NT2/D1 (cell line): ENCODE measurements at regions not wholly inside any gene's neighbourhood (a gene's known extent, or its start where the extent isn't known, plus 50 kb on each side); places are given as distances from the start of the nearest gene placed in this dataset.

Source experiments
- DNase-seq: peaks from one replicate; pipeline ENCODE4 v3.0.0-alpha.2; 2011; ENCODE audit warnings: low read depth, low spot score
- H3K27me3 ChIP-seq: 2 replicates; pipeline ENCODE4 v1.6.0; 2011; ENCODE audit warnings: mild to moderate bottlenecking; ENCODE audit not compliant: insufficient read length, insufficient read depth
- H3K36me3 ChIP-seq: 2 replicates; pipeline ENCODE4 v1.6.1; 2011; ENCODE audit warnings: mild to moderate bottlenecking, low read length, mixed read lengths; ENCODE audit not compliant: insufficient read depth, insufficient read length
- H3K4me1 ChIP-seq: 2 replicates; pipeline ENCODE4 v1.5.1; 2011; ENCODE audit not compliant: insufficient read depth, insufficient read length
- H3K4me3 ChIP-seq: 2 replicates; pipeline ENCODE4 v1.5.1; 2011; ENCODE audit warnings: low read depth; ENCODE audit not compliant: insufficient read length
- H3K9ac ChIP-seq: 2 replicates; pipeline ENCODE4 v1.6.0; 2011; ENCODE audit warnings: low read depth; ENCODE audit not compliant: insufficient read length
- H3K9me3 ChIP-seq: 2 replicates; pipeline ENCODE4 v1.5.1; 2011; ENCODE audit warnings: mild to moderate bottlenecking, low read length; ENCODE audit not compliant: insufficient read depth
- SUZ12 ChIP-seq: IDR thresholded peaks from 2 replicates; pipeline ENCODE4 v1.6.1; 2011; ENCODE audit not compliant: insufficient read length, insufficient read depth; ENCODE audit errors: extremely low read depth
- YY1 ChIP-seq: IDR thresholded peaks from 2 replicates; pipeline ENCODE4 v1.6.1; 2011; ENCODE audit not compliant: insufficient read length, insufficient read depth
- ZNF274 ChIP-seq: IDR thresholded peaks from 2 replicates; pipeline ENCODE4 v1.6.1; 2011; ENCODE audit warnings: mild to moderate bottlenecking, low read depth, low read length

GRCh38 chr3:182683858-182684257 lies 109.4 kb upstream of the ATP11B start:
- peaks cover 11% of the 10 kb centered on the region for H3K27me3 ChIP-seq
- H3K36me3 ChIP-seq, result no peaks in the 10 kb centered on the region
- no peaks in the 10 kb centered on the region for H3K4me1 ChIP-seq
- no peak overlapping the region for H3K4me3 ChIP-seq
- H3K9me3 ChIP-seq, result no peaks in the 10 kb centered on the region
- no peak overlapping the region for H3K9ac ChIP-seq
- TF ChIP-seq SUZ12 (no peak), ZNF274 (no peak), YY1 (no peak)
- no peak for DNase-seq

GRCh38 chr3:182686033-182686886 lies 107.0 kb upstream of the ATP11B start:
- Histone ChIP-seq H3K4me3 (no peak overlapping the region), H3K9me3 (no peaks in the 10 kb centered on the region), H3K4me1 (no peaks in the 10 kb centered on the region), H3K27me3 (peaks cover 7% of the 10 kb centered on the region), H3K36me3 (no peaks in the 10 kb centered on the region), H3K9ac (no peak overlapping the region)
- TF ChIP-seq YY1 (no peak), ZNF274 (no peak), SUZ12 (no peak)
- DNase-seq, result no peak

- Histone ChIP-seq H3K9ac (no peak overlapping the region), H3K9me3 (no peaks in the 10 kb centered on the region), H3K4me1 (no peaks in the 10 kb centered on the region), H3K36me3 (no peaks in the 10 kb centered on the region), H3K27me3 (no peaks in the 10 kb centered on the region), H3K4me3 (no peak overlapping the region)
- TF ChIP-seq ZNF274, result no peak
- no peak for TF ChIP-seq YY1
- TF ChIP-seq SUZ12, result no peak
- no peak for DNase-seq
Observed at GRCh38 chr3:182690172-182690571, 103.1 kb upstream of the ATP11B start.

GRCh38 chr3:182692021-182692420 lies 101.3 kb upstream of the ATP11B start:
- Histone ChIP-seq H3K4me3 (no peak overlapping the region), H3K4me1 (no peaks in the 10 kb centered on the region), H3K36me3 (no peaks in the 10 kb centered on the region), H3K27me3 (no peaks in the 10 kb centered on the region), H3K9ac (no peak overlapping the region), H3K9me3 (no peaks in the 10 kb centered on the region)
- TF ChIP-seq SUZ12 (no peak), YY1 (no peak), ZNF274 (no peak)
- no peak for DNase-seq

GRCh38 chr3:182692695-182693094 lies 100.6 kb upstream of the ATP11B start:
- H3K4me3 ChIP-seq, result no peak overlapping the region
- TF ChIP-seq YY1 (no peak), ZNF274 (no peak), SUZ12 (no peak)
- H3K4me1 ChIP-seq, result no peaks in the 10 kb centered on the region
- no peaks in the 10 kb centered on the region for H3K36me3 ChIP-seq
- no peak overlapping the region for H3K9ac ChIP-seq
- no peak for DNase-seq
- no peaks in the 10 kb centered on the region for H3K9me3 ChIP-seq
- H3K27me3 ChIP-seq, result no peaks in the 10 kb centered on the region

GRCh38 chr3:182693723-182694122 lies 99.6 kb upstream of the ATP11B start:
- no peaks in the 10 kb centered on the region for H3K9me3 ChIP-seq
- DNase-seq, result no peak
- no peak overlapping the region for H3K4me3 ChIP-seq
- TF ChIP-seq SUZ12 (no peak), YY1 (no peak), ZNF274 (no peak)
- no peak overlapping the region for H3K9ac ChIP-seq
- H3K4me1 ChIP-seq, result no peaks in the 10 kb centered on the region
- no peaks in the 10 kb centered on the region for H3K36me3 ChIP-seq
- H3K27me3 ChIP-seq, result no peaks in the 10 kb centered on the region

GRCh38 chr3:182696916-182697315 lies 96.4 kb upstream of the ATP11B start:
- DNase-seq, result no peak
- no peaks in the 10 kb centered on the region for H3K9me3 ChIP-seq
- no peak overlapping the region for H3K9ac ChIP-seq
- H3K4me1 ChIP-seq, result no peaks in the 10 kb centered on the region
- no peaks in the 10 kb centered on the region for H3K36me3 ChIP-seq
- no peaks in the 10 kb centered on the region for H3K27me3 ChIP-seq
- no peak overlapping the region for H3K4me3 ChIP-seq
- TF ChIP-seq ZNF274 (no peak), SUZ12 (no peak), YY1 (no peak)
